HG03045 (cell line): ENCODE measurements at regions not wholly inside any gene's neighbourhood (a gene's known extent, or its start where the extent isn't known, plus 50 kb on each side); places are given as distances from the start of the nearest gene placed in this dataset.
"Not testable (repeated sequence)": the region's sequence is repeated elsewhere in the genome, so short reads cannot be mapped to it uniquely, and the experiment has no call there.

Source experiments
- ATAC-seq: cut with Tn5 transposase; IDR thresholded peaks from one replicate; pipeline ENCODE4 v1.9.1; 2021; ENCODE audit warnings: mild to moderate bottlenecking, moderate library complexity; ENCODE audit not compliant: unreplicated experiment

DNA sequence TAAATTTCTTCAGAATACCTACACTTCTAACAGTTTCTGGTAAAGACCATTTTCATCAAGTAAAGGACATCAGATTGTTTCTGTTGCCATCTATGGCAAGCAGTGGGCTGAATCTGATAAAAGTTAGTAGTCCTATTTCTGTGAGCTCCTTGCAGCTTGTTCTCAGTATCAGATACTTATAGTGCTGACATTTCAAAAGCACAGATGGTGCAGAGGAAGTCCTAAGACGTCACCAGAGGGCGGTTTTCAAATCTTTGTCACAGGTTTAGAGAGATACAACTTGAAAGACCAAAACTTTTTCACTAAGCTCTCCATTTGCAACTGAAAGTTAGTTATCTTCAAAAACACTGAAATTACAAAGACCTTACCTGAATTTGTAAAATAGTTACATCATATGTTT is 719.8 kb downstream of the SLITRK1 start:
- no peak for ATAC-seq

DNA sequence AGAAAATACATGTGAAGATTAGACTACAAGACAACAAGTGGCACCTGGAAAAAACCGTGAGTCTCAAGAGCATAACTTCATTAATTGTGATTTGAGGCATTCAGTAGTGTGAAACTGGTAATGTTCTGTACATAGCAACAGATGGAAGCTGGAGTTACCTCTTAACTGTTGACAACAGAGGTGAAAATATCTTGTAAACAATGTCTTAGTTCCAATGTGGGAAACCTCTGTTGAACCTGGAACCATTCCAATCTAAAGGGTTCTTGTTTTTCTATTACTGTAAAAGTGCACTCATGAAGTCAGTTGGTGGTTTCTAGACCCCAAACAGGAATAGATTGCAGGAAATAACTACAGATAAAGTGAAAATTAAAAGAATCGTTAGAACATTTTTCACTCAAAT is 728.4 kb downstream of the SLITRK1 start:
- ATAC-seq = no peak

GRCh38 chr13:83151308-83151660 is 731.0 kb downstream of the SLITRK1 start:
- no peak for ATAC-seq

DNA sequence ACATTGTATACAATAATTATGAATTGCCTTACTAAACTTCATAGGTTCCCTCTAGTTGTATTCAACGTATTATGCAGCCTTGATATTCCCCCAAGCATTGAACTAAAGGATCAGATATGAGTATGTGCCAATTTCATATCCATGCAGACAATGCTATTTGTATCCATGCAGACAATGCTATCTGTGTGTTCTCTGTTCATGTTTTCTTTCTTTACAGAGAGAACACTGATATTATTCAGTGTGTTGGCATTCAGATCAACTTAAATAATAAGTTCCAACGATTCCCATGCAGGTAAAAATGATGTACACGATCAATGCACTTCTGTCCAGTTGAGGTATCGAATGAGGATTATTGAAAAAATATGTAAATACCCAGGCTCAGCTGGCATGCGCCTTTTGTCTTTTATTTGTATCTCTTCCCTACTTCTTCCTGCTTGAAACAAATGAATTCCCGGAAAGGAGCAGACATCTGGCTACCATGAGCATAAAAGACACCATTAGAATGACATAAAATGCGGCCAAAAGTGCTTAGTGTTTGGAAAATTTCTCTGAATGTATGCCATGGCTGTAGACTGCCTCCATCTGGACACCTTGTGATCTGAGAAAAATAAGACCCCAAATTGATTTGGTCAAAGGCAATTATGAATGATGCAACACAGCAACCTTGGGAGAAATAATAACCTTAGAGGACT is 731.5 kb downstream of the SLITRK1 start:
- no peak for ATAC-seq

- no peak for ATAC-seq
These were observed 745.6 kb downstream of the SLITRK1 start for GRCh38 chr13:83136660-83137059.

DNA sequence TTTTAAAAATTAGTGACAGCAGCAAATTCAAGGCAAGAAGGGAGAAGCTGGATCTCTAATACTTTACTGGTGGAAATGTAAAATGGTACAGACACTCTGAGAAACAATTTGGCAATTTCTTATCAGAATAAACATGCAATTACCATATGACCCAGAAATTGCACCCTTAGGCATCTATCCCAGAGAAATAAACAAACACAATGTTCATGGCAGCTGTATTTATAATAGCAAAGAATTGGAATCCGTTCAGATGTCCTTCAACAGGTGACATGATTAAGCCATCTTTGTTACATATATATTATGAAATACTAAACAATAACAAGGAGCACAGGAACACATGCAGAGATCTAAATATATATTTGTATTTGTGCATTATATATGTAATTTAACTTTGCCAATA is 756.5 kb downstream of the SLITRK1 start:
- ATAC-seq = no peak

GRCh38 chr13:83121896-83122295 is 760.4 kb downstream of the SLITRK1 start:
- no peak for ATAC-seq

DNA sequence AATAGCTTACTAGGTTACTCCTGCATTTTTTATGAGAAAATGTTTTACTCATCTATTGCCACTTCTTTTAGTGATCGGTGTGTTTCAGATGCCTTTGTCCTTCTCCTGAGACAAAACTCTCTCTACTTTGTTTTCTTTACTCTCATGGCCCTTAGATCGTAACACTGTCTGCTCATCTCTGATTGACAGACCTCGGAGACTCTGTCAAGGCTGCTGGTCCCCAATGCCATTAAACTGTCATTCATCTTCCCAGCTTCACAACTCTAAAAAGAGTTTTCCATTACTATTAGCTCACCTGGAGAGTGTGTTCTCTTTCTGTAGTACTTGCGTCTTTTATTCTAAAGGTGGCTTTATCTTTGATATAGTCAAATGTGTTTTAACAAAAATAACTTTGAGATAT is 765.2 kb downstream of the SLITRK1 start:
- no peak for ATAC-seq

GRCh38 chr13:83101574-83102247 is 780.6 kb downstream of the SLITRK1 start:
- not testable (repeated sequence) for ATAC-seq

DNA sequence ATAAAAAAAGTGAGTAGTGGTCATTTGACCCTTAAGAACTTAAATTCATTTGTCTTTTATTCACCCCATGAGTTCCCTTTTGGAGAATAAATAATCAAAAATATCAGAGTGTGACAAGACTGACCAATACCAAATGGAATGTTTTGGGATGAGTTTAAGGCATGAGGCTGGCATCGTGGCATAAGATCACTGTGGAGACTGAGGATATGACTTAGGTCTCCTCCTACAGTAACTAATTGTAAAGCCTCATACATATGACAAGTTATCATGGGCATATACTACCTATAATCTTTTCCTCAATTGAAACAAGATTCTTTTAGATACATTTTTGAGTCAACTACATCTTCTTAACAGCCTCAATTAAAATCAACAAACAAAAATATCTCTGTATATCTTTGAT is 782.0 kb downstream of the SLITRK1 start:
- no peak for ATAC-seq

- ATAC-seq = no peak
These were observed 793.4 kb downstream of the SLITRK1 start for GRCh38 chr13:83088858-83089257.

- ATAC-seq = no peak
These were observed 795.3 kb downstream of the SLITRK1 start for GRCh38 chr13:83086948-83087347.

DNA sequence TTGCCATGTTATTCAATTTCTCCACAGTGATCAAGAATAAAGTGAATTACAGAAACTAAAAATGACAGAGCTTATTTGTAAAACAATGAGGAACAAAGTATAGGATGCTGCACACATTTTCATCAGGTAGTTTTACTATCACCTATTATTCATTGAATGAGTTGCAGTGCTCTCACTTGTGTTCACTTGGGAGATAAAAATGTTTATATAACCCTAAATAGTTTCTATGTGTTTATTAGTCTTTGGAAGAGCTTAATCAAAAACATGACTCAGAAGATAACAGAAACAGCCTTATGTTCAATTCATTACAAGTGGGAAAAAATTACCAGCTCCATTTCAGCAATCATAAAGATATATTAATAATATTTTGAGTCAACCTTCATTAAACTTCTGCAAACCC is 796.2 kb downstream of the SLITRK1 start:
- ATAC-seq = no peak

DNA sequence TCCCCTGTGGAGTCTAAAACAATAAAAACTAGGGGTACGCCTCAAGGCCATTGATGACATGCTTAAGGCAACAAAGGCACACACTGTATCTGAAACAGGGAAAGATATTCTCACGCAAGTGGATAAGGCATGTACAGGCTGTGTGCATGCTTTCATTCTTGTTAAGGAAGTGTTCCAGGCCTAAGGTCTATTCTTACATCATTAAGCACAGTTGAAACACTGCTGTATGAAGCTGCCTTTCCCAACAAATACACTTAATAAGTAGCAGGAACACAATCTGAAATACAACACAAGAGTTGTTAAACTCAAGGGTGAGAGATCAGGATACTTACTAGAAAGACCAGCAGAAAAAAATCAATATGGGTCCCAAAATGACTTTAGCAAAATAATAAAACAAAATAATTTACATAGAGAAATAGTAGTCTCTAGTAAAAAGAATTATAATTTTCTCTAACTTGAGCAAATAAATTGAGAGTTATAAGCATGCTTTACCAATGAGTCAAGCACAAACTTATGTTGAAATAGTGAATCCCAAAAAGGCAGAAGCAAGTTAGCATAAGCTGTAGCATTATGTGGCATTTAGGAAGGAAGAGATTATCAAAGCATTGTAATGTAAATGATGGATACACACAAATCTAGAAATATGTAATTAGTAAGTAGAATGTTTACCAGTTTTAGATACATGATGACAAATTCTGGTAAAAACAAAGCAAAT is 796.9 kb downstream of the SLITRK1 start:
- ATAC-seq = no peak

DNA sequence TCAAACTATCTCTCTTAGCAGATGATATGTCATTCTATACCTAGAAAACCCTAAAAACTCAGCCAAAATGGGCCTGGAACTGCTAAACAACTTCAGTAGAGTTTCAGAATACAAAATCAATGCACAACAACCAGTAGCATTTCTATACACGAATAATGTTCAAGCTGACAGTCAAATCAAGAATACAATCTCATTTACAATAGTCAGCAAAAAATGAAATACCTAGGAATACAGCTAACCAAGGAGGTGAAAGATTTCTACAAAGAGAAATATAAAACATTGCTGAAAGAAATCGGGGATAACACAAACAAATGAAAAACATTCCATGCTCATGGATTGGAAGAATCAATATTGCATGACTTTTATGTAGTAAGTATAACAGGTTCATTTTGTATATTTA is 804.8 kb downstream of the SLITRK1 start:
- no peak for ATAC-seq

- not testable (repeated sequence) for ATAC-seq
These were observed 808.3 kb downstream of the SLITRK1 start for GRCh38 chr13:83073930-83074329.

DNA sequence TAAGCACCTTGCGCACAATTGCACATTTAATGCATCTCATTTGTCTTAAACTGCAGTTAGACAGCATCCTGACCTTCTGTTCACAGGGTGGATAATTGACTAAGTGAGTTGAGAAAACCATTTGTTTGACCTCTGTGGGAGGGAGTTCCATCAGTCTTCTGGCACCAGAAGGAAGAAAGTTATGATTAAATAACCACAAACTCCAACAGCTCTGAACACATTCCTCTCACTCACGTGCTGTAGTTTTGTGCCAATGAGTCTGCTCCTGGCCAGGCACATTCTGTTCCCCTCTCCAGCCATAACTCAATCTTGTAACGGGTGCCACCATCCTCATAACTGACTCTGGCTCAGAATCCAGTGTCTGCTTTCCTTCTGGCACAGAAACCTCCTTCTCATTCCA is 817.2 kb downstream of the SLITRK1 start:
- no peak for ATAC-seq

GRCh38 chr13:83057119-83057518 is 825.2 kb downstream of the SLITRK1 start:
- ATAC-seq = no peak

DNA sequence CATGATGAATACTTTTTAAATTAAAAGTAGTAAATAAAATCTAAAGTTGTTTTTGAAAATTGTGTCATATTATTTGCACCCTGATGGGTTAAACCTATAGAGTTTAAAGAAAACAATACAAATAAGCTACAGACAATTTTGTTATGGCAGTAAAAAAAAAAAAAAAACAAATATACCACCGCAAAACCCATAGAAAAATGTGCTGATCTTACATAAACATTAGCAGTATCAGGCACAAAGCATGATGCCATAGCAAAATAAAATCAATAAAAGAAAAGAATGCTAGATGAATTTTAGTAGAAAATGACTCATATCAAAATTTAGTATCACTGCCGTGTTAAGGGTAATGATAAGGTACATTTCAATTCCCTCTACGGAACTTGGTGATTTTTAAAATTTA is 826.0 kb downstream of the SLITRK1 start:
- ATAC-seq = no peak

- no peak for ATAC-seq
These were observed 833.9 kb downstream of the SLITRK1 start for GRCh38 chr13:83048419-83048818.

- no peak for ATAC-seq
These were observed 857.2 kb downstream of the SLITRK1 start for GRCh38 chr13:83024955-83025594.

DNA sequence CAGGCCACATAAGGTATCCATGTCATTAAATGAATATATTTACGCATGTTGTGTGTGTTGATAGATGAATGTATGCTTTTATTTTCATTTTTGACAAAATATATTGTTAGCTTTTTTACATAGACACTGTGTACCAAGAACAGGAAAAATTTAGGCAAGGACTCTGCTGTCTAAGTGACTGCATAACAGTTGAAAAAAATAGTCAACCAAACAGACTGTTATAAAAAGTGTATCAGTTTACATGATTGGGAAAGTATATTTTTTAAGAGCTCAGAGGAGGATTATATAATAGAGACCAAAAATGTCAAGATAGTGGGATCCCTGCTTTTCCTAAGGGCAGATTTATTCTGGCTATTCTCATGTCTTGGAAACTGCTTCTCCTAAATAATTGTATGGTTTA is 858.0 kb downstream of the SLITRK1 start:
- ATAC-seq = no peak
